GM12875 (cell line): ENCODE measurements at regions not wholly inside any gene's neighbourhood (a gene's known extent, or its start where the extent isn't known, plus 50 kb on each side); places are given as distances from the start of the nearest gene placed in this dataset.

Source experiments
- H3K4me3 ChIP-seq: one replicate; pipeline ENCODE4 v1.5.1; 2011; ENCODE audit warnings: low read depth, low read length, control low read depth
- TF ChIP-seq, protein P1 (sequence below): IDR thresholded peaks from 2 replicates; pipeline ENCODE4 v1.5.1; 2011; ENCODE audit warnings: low read depth, mild to moderate bottlenecking, control low read depth, inconsistent platforms, low read length, moderate library complexity, borderline replicate concordance; ENCODE audit not compliant: insufficient read depth

DNA sequence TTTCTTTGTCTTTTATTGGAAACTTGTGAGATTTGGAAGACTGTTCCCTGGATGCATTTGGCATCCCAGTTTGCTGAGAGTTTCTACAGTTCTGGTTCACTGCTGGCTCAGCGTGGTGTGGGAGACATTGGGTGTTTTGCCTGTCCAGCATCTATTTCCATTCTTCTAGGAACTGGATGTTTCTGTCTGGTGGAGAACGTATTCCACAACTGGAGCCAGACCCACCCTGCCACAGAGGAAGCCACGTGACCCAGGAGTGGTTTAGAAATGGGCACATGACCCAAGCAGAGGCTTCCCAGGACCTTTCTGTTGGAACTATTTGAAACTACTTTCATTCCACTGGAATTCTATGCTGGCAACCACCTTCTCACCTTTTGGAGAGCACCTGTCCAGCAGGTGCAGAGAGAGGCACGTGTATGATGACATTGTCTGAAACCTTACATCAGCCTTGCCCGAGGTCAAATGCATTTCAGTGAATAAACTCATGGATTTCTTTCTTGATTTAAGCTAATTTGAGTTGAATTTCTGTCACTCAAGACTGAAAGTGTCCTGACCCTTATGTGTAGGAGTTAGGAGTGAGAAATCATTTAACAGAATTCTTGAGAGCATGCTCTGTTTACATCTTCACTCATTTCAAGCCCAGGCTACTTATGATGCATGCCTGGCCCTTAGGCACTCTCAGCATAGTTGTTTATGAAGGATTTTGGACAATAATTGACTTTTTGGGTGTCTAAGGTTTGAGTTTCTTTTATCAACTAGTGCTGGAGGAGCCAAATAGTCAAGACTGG lies 121.8 kb downstream of the AKAP11 start:
- H3K4me3 ChIP-seq: no peak overlapping the region
- TF ChIP-seq, protein P1, sequence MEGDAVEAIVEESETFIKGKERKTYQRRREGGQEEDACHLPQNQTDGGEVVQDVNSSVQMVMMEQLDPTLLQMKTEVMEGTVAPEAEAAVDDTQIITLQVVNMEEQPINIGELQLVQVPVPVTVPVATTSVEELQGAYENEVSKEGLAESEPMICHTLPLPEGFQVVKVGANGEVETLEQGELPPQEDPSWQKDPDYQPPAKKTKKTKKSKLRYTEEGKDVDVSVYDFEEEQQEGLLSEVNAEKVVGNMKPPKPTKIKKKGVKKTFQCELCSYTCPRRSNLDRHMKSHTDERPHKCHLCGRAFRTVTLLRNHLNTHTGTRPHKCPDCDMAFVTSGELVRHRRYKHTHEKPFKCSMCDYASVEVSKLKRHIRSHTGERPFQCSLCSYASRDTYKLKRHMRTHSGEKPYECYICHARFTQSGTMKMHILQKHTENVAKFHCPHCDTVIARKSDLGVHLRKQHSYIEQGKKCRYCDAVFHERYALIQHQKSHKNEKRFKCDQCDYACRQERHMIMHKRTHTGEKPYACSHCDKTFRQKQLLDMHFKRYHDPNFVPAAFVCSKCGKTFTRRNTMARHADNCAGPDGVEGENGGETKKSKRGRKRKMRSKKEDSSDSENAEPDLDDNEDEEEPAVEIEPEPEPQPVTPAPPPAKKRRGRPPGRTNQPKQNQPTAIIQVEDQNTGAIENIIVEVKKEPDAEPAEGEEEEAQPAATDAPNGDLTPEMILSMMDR: no peak

DNA sequence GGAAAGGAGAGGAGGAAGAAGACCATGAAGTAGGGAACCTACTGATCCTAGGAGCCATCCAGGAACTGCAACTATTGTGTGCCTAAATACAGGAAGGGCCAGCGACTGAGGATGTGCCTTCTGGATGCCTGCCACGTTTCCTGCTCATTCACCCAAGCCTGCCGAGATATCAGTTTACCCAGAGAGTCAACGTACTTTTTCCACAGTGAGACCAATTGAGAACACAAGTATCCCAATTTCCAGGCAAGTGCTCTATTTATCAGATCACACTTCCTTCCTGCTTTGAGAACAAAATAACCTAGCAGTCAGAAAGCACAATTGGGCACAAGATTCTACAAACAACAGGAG lies 122.4 kb downstream of the AKAP11 start:
- no peak overlapping the region for H3K4me3 ChIP-seq
- TF ChIP-seq, protein P1: no peak

DNA sequence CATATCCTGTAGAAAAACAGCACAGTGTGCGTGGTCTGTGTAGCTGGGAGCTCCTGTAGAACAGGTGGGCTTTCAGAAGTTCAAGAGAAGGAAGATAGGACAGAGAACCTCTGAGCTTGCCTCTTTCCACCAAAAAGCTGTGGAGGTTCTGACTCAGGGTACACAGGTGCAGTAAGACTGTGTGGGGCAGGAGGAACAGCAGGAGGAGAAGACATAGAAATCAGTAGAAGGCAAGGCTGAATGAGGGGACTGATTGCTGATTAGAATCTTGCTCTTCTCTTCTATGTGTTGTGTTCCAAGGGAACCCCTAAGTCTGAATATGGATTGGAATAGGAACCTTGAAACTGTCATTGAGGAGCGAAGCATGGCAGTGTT lies 122.7 kb downstream of the AKAP11 start:
- no peak overlapping the region for H3K4me3 ChIP-seq
- TF ChIP-seq, protein P1: no peak

DNA sequence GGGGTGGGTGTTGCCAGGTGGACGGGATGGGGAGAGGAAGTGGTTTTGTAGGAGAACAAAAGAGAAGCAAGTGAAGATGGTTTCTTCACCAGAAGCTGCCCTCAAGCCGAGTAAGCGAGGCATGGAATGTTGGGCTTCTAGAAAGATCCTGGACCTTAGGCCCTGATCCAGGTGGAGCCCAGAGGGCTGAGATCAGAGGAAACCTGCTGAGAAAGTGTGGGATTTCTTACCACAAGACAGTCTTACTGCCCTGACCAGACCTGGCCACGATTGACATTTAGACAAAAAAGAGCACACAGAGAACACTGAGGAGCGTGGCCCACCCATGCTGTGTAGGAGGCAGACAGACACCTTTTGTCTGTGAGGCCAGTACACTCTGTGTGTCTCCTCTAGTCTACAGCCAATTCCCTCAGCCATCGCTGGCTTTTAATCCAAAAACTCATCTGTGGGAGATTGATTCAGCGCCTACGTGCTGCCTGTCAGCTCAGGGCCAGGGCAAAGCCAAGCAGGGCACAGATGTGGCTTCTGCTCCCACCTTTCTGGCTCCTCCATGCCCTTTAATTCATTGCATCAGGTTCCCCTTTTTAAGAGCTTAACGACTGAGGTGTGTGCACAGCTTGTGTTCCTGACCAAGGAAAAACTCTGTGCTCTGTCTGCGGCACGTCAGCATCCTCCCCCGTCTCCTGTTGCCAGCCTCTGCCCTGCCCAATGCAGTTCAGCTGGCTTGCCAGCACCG lies 123.3 kb downstream of the AKAP11 start:
- no peak overlapping the region for H3K4me3 ChIP-seq
- TF ChIP-seq, protein P1: no peak

DNA sequence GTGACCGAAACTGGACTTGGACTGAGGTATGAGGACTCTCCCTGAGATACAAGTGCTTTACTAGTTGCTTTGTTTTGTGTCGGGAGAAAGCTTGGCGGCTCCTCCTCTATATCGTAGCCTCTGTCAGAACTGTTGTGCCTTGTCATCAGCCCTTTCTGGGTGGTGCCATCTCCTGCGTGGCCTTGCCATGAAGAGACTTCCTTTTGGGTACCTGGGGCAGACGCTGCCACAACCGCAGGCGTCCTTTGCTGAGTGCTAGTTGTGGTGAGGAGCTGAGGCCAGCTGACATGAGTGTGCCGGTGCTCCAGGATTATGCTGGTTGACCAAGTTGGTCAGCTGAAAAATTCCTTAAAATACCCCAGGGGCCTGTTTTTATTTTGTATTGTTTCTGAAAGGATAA lies 124.5 kb downstream of the AKAP11 start:
- no peak overlapping the region for H3K4me3 ChIP-seq
- TF ChIP-seq, protein P1: no peak

DNA sequence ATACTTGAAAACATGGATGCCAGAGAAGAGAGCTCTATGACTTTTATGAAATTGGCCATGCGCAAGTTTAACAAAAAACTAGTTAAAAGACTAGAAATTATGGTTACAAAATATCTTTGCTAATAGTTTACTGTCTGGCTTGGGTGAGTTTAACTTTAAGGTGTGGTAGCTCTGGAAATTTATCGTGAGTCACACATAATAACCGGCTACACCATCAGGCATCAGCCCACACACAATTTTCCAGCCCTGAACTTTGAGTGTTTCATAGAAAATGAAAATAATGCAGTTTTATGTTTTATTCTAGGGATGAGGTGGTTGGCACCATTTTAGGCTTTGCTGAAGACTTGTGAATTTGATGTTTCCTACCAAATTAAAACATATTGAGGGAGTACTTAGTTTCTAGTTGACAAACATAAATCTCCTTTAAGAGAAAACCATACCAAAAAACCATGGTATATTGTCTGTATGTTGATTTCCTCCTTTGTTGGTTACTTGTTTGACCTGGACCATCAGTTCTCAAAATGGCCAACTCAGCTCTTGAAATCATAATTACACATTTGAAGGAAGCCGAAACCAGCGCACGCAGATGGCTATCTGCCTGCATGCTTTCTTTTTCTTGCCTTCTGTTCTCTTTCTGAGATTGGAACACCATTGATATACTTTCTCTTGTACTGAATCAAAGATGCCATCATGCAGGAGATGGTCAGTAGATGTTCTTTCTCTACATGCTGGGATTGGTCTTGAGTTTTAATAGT lies 125.1 kb downstream of the AKAP11 start:
- H3K4me3 ChIP-seq: no peak overlapping the region
- TF ChIP-seq, protein P1: no peak

DNA sequence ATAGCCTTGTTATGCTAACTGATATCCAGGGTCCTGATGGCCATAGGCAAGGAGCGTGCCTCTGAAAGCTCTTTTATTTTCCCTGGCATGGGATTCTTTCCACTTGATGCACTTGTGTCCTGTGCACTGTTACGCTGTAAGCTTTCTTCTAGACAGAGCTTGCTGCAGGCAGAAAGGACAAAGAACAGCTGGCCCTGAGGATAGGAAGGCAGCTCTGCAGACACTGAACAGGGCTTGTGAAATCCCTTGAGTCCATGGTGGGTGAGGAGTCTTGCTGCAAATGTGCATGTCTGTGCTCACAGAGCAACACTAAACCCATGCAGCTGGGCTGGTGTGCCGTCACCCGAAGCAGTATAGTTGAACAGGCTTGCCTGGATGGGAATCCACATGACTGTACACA lies 126.6 kb downstream of the AKAP11 start:
- TF ChIP-seq, protein P1: no peak
- H3K4me3 ChIP-seq: no peak overlapping the region
